GM23338 (cell line): ENCODE measurements at regions not wholly inside any gene's neighbourhood (a gene's known extent, or its start where the extent isn't known, plus 50 kb on each side); places are given as distances from the start of the nearest gene placed in this dataset.

Experiments
- ATAC-seq: fragments of 200-7000 bp; cut with Tn5 transposase; 3 replicates; pipeline ENCODE4 v1.9.1; 2020
- DNase-seq: peaks from one replicate; pipeline ENCODE4 v3.0.0-alpha.2; 2015; ENCODE audit warnings: low spot score
- H2AFZ ChIP-seq: fragments of 200-600 bp; sonication (generic); 2 replicates; pipeline ENCODE4 v1.8.0; 2016; ENCODE audit warnings: antibody characterized with exemption, mild to moderate bottlenecking, moderate library complexity
- H3F3A ChIP-seq: fragments of 200-600 bp; sonication (generic); replicated peaks from 2 replicates; pipeline ENCODE4 v1.8.0; 2017; ENCODE audit warnings: antibody characterized with exemption, mixed run types, low read depth
- H3K27ac ChIP-seq: fragments of 200-600 bp; sonication (generic); 2 replicates; pipeline ENCODE4 v1.6.1; 2016; ENCODE audit warnings: low read depth
- H3K27me3 ChIP-seq: fragments of 200-600 bp; sonication (generic); 2 replicates; pipeline ENCODE4 v1.8.0; 2016; ENCODE audit warnings: mild to moderate bottlenecking, mixed run types, moderate library complexity; ENCODE audit not compliant: insufficient read depth
- H3K36me3 ChIP-seq: fragments of 200-600 bp; sonication (generic); 2 replicates; pipeline ENCODE4 v1.8.0; 2016; ENCODE audit warnings: mild to moderate bottlenecking; ENCODE audit not compliant: insufficient read depth
- H3K4me1 ChIP-seq: fragments of 200-600 bp; sonication (generic); 2 replicates; pipeline ENCODE4 v1.8.0; 2016; ENCODE audit warnings: mild to moderate bottlenecking, moderate library complexity; ENCODE audit not compliant: insufficient read depth
- H3K4me2 ChIP-seq: fragments of 200-600 bp; sonication (generic); 2 replicates; pipeline ENCODE4 v1.7.1; 2017; ENCODE audit warnings: mixed run types
- H3K4me3 ChIP-seq: fragments of 200-600 bp; sonication (generic); 2 replicates; pipeline ENCODE4 v1.6.1; 2016; ENCODE audit warnings: mixed run types
- H3K79me2 ChIP-seq: fragments of 200-600 bp; sonication (generic); replicated peaks from 2 replicates; pipeline ENCODE4 v1.8.0; 2017; ENCODE audit warnings: mild to moderate bottlenecking; ENCODE audit not compliant: insufficient read depth
- H3K9me2 ChIP-seq: fragments of 200-600 bp; sonication (generic); 2 replicates; pipeline ENCODE4 v1.8.0; 2017; ENCODE audit not compliant: insufficient read depth
- H4K20me1 ChIP-seq: fragments of 200-600 bp; sonication (generic); replicated peaks from 2 replicates; pipeline ENCODE4 v1.8.0; 2017; ENCODE audit warnings: mild to moderate bottlenecking; ENCODE audit not compliant: insufficient read depth
- H3K27ac Mint-ChIP-seq: 2 replicates; pipeline ENCODE4 v1.8.0; 2020; ENCODE audit warnings: inconsistent platforms, mild to moderate bottlenecking, moderate library complexity, mixed read lengths
- H3K27me3 Mint-ChIP-seq: 3 replicates; pipeline ENCODE4 v1.8.0; 2022; ENCODE audit warnings: low read depth, mild to moderate bottlenecking, moderate library complexity, mixed read lengths, inconsistent platforms; ENCODE audit not compliant: insufficient read depth, poor library complexity
- H3K36me3 Mint-ChIP-seq: 3 replicates; pipeline ENCODE4 v1.8.0; 2021; ENCODE audit warnings: low read depth, mild to moderate bottlenecking, inconsistent platforms, moderate library complexity, mixed read lengths
- H3K4me1 Mint-ChIP-seq: 3 replicates; pipeline ENCODE4 v1.8.0; 2020; ENCODE audit warnings: mild to moderate bottlenecking, inconsistent platforms, mixed read lengths
- H3K4me3 Mint-ChIP-seq: 3 replicates; pipeline ENCODE4 v1.8.0; 2021; ENCODE audit warnings: moderate library complexity, mild to moderate bottlenecking, inconsistent platforms, mixed read lengths
- H3K9me3 Mint-ChIP-seq: 3 replicates; pipeline ENCODE4 v1.8.0; 2020; ENCODE audit warnings: moderate library complexity, mild to moderate bottlenecking, inconsistent platforms, mixed read lengths
- CREB1 ChIP-seq: fragments of 250-450 bp; sonication (Bioruptor Pico); IDR thresholded peaks from 2 replicates; pipeline ENCODE4 v1.5.0; 2020; ENCODE audit warnings: low read depth, mild to moderate bottlenecking, moderate library complexity
- CTCF ChIP-seq, 2 experiments: fragments of 200-600 bp in 1 of 2; sonication (generic) in 1 of 2; conservative IDR thresholded peaks; 2 replicates each; pipeline versions ENCODE4 v1.5.1 to v1.6.1; 2016 to 2017; ENCODE audit warnings: antibody characterized with exemption in 2 of 2, low read depth in 2 of 2, mild to moderate bottlenecking in 2 of 2, moderate library complexity in 1 of 2
- EZH2 ChIP-seq: fragments of 200-600 bp; sonication (generic); IDR thresholded peaks from one replicate; pipeline ENCODE4 v1.8.0; 2017; ENCODE audit warnings: antibody characterized with exemption, mild to moderate bottlenecking, low read depth; ENCODE audit not compliant: unreplicated experiment
- EZH2phosphoT487 ChIP-seq: fragments of 200-600 bp; sonication (generic); IDR thresholded peaks from one replicate; pipeline ENCODE4 v1.8.1; 2018; ENCODE audit warnings: antibody characterized with exemption; ENCODE audit not compliant: unreplicated experiment
- JUNB ChIP-seq: IDR thresholded peaks from one replicate; pipeline ENCODE4 v1.6.1; 2016; ENCODE audit warnings: antibody characterized with exemption; ENCODE audit not compliant: unreplicated experiment
- NANOG ChIP-seq: IDR thresholded peaks from 2 replicates; pipeline ENCODE4 v1.6.1; 2016; ENCODE audit warnings: antibody characterized with exemption, borderline replicate concordance
- POLR2AphosphoS5 ChIP-seq: IDR thresholded peaks from 2 replicates; pipeline ENCODE4 v1.6.1; 2016; ENCODE audit warnings: antibody characterized with exemption, low read depth
- REST ChIP-seq: IDR thresholded peaks from one replicate; pipeline ENCODE4 v1.6.1; 2018; ENCODE audit warnings: antibody characterized with exemption; ENCODE audit not compliant: unreplicated experiment
- STAT1 ChIP-seq: IDR thresholded peaks from one replicate; pipeline ENCODE4 v1.6.1; 2016; ENCODE audit warnings: antibody characterized with exemption; ENCODE audit not compliant: unreplicated experiment
- ZNF114 ChIP-seq: fragments of 250-450 bp; sonication (Bioruptor Pico); IDR thresholded peaks from 2 replicates; pipeline ENCODE4 v1.5.0; 2020; ENCODE audit warnings: mild to moderate bottlenecking, moderate library complexity
- ZNF331 ChIP-seq: fragments of 250-450 bp; sonication (Bioruptor Pico); IDR thresholded peaks from 2 replicates; pipeline ENCODE4 v1.5.0; 2020; ENCODE audit warnings: low read depth, mild to moderate bottlenecking, moderate library complexity
- TF ChIP-seq, protein P1 (sequence below): fragments of 250-450 bp; sonication (Bioruptor Pico); IDR thresholded peaks from 2 replicates; pipeline ENCODE4 v1.5.0; 2020; ENCODE audit warnings: mild to moderate bottlenecking, moderate library complexity
- TF ChIP-seq, protein P2 (sequence below): IDR thresholded peaks from 2 replicates; pipeline ENCODE4 v1.6.1; 2016; ENCODE audit warnings: antibody characterized with exemption

GRCh38 chr14:98803196-98803595 is 468.8 kb downstream of the BCL11B start:
- Mint-ChIP-seq H3K27me3 (peaks cover 3% of the 10 kb centered on the region), H3K9me3 (0 out of 3 replicates have a peak, but pooled peaks cover 3% of the 10 kb centered on the region), H3K4me1 (no peaks in the 10 kb centered on the region), H3K27ac (no peak overlapping the region; the same call in 1 of the 2 replicates), H3K36me3 (no peaks in the 10 kb centered on the region), H3K4me3 (no peak overlapping the region)
- H3K4me3 ChIP-seq, result no peak overlapping the region
- no peak overlapping the region for H2AFZ ChIP-seq
- ATAC-seq (no peak), DNase-seq (no peak)
- TF ChIP-seq, protein P1, sequence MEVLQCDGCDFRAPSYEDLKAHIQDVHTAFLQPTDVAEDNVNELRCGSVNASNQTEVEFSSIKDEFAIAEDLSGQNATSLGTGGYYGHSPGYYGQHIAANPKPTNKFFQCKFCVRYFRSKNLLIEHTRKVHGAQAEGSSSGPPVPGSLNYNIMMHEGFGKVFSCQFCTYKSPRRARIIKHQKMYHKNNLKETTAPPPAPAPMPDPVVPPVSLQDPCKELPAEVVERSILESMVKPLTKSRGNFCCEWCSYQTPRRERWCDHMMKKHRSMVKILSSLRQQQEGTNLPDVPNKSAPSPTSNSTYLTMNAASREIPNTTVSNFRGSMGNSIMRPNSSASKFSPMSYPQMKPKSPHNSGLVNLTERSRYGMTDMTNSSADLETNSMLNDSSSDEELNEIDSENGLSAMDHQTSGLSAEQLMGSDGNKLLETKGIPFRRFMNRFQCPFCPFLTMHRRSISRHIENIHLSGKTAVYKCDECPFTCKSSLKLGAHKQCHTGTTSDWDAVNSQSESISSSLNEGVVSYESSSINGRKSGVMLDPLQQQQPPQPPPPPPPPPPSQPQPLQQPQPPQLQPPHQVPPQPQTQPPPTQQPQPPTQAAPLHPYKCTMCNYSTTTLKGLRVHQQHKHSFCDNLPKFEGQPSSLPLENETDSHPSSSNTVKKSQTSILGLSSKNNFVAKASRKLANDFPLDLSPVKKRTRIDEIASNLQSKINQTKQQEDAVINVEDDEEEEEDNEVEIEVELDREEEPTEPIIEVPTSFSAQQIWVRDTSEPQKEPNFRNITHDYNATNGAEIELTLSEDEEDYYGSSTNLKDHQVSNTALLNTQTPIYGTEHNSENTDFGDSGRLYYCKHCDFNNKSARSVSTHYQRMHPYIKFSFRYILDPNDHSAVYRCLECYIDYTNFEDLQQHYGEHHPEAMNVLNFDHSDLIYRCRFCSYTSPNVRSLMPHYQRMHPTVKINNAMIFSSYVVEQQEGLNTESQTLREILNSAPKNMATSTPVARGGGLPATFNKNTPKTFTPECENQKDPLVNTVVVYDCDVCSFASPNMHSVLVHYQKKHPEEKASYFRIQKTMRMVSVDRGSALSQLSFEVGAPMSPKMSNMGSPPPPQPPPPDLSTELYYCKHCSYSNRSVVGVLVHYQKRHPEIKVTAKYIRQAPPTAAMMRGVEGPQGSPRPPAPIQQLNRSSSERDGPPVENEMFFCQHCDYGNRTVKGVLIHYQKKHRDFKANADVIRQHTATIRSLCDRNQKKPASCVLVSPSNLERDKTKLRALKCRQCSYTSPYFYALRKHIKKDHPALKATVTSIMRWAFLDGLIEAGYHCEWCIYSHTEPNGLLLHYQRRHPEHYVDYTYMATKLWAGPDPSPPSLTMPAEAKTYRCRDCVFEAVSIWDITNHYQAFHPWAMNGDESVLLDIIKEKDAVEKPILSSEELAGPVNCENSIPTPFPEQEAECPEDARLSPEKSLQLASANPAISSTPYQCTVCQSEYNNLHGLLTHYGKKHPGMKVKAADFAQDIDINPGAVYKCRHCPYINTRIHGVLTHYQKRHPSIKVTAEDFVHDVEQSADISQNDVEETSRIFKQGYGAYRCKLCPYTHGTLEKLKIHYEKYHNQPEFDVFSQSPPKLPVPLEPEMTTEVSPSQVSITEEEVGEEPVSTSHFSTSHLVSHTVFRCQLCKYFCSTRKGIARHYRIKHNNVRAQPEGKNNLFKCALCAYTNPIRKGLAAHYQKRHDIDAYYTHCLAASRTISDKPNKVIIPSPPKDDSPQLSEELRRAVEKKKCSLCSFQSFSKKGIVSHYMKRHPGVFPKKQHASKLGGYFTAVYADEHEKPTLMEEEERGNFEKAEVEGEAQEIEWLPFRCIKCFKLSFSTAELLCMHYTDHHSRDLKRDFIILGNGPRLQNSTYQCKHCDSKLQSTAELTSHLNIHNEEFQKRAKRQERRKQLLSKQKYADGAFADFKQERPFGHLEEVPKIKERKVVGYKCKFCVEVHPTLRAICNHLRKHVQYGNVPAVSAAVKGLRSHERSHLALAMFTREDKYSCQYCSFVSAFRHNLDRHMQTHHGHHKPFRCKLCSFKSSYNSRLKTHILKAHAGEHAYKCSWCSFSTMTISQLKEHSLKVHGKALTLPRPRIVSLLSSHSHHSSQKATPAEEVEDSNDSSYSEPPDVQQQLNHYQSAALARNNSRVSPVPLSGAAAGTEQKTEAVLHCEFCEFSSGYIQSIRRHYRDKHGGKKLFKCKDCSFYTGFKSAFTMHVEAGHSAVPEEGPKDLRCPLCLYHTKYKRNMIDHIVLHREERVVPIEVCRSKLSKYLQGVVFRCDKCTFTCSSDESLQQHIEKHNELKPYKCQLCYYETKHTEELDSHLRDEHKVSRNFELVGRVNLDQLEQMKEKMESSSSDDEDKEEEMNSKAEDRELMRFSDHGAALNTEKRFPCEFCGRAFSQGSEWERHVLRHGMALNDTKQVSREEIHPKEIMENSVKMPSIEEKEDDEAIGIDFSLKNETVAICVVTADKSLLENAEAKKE, result no peak
- no peak for TF ChIP-seq POLR2AphosphoS5
- TF ChIP-seq CTCF (conservative IDR thresholded peaks at IDR 0.05; ENCODE audit: low read depth in 2 of 2), result no peak
- TF ChIP-seq ZNF114 (CRISPR knock-in tag), result no peak
- TF ChIP-seq ZNF331 (CRISPR knock-in tag), result no peak
- TF ChIP-seq, protein P2, sequence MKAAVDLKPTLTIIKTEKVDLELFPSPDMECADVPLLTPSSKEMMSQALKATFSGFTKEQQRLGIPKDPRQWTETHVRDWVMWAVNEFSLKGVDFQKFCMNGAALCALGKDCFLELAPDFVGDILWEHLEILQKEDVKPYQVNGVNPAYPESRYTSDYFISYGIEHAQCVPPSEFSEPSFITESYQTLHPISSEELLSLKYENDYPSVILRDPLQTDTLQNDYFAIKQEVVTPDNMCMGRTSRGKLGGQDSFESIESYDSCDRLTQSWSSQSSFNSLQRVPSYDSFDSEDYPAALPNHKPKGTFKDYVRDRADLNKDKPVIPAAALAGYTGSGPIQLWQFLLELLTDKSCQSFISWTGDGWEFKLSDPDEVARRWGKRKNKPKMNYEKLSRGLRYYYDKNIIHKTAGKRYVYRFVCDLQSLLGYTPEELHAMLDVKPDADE, result no peak
- TF ChIP-seq EZH2phosphoT487, result no peak
- no peak for TF ChIP-seq JUNB
- no peak for TF ChIP-seq STAT1
- TF ChIP-seq CREB1 (CRISPR knock-in tag), result no peak
- no peak for TF ChIP-seq NANOG
- TF ChIP-seq REST, result no peak
- TF ChIP-seq EZH2, result no peak
- no peaks in the 10 kb centered on the region for H3K79me2 ChIP-seq
- H3K27ac ChIP-seq, result no peak overlapping the region
- no peaks in the 10 kb centered on the region for H3K36me3 ChIP-seq
- H3K4me1 ChIP-seq, result no peaks in the 10 kb centered on the region
- no peaks in the 10 kb centered on the region for H3F3A ChIP-seq
- no peaks in the 10 kb centered on the region for H4K20me1 ChIP-seq
- H3K4me2 ChIP-seq, result no peak overlapping the region
- no peaks in the 10 kb centered on the region for H3K27me3 ChIP-seq
- H3K9me2 ChIP-seq, result no peaks in the 10 kb centered on the region; the same call in 1 of the 2 replicates
